ENCODE measurements at regions not wholly inside any gene's neighbourhood (a gene's known extent, or its start where the extent isn't known, plus 50 kb on each side); places are given as distances from the start of the nearest gene placed in this dataset.

GRCh38 chr2:19774805-19775176 lies 127.0 kb downstream of the TTC32 start:
- no peak overlapping the region for H3K4me3 ChIP-seq (ENCODE audit: low read depth, low read length)

DNA sequence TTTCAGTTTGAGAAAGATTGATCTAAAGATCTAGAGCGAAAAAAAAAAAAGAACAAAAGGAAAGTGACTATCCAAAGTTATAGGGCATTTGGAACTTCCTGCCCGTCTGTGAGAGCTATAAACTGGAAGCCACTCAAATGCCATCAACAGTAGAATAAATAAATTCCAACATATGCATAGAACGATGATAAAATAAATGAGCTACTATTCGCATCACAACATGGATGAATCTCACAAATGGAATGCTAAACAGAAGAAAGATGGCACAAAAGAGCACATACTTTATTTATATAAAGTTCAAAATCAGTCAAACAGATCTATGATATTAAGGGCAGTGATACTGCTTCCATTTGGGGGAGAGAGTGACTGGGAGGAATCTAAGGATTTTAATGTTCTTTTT lies 128.8 kb downstream of the TTC32 start:
- H3K4me3 ChIP-seq (ENCODE audit: low read depth, low read length) = no peak overlapping the region
- TF ChIP-seq CTCF (IDR thresholded peaks at IDR 0.05; ENCODE audit: borderline replicate concordance, insufficient read depth, low read depth, low read length) = no peak

More at GRCh38 chr2:19774805-19775176, 127.0 kb downstream of the TTC32 start:
- TF ChIP-seq CTCF (IDR thresholded peaks at IDR 0.05; ENCODE audit: borderline replicate concordance, insufficient read depth, low read depth, low read length) = no peak

DNA sequence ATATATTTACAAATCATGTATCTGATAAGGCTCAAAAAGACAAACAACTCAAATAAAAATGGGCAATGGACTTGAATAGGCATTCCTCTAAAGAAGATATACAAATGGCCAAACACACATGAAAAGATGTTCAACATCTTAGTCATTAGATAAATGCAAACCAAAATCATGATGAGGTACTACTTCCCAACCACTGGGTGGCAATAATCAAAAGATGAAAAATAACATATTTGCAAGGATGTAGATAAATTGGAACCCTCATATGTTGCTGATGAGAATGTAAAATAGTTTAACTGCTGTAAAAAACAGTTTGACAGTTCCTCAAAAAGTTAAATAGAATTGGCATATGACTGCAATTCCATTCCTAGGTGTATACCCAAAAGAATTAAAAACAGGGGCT lies 132.3 kb downstream of the TTC32 start:
- TF ChIP-seq CTCF (IDR thresholded peaks at IDR 0.05; ENCODE audit: borderline replicate concordance, insufficient read depth, low read depth, low read length) = no peak
- H3K4me3 ChIP-seq (ENCODE audit: low read depth, low read length) = no peak overlapping the region

GRCh38 chr2:19767899-19768298 lies 133.9 kb downstream of the TTC32 start:
- no peak overlapping the region for H3K4me3 ChIP-seq (ENCODE audit: low read depth, low read length)
- no peak for TF ChIP-seq CTCF (IDR thresholded peaks at IDR 0.05; ENCODE audit: borderline replicate concordance, insufficient read depth, low read depth, low read length)

- no peak overlapping the region for H3K4me3 ChIP-seq (ENCODE audit: low read depth, low read length)
- TF ChIP-seq CTCF (IDR thresholded peaks at IDR 0.05; ENCODE audit: borderline replicate concordance, insufficient read depth, low read depth, low read length) = no peak
Measured at GRCh38 chr2:19764998-19765397, 136.8 kb downstream of the TTC32 start.

- no peak for TF ChIP-seq CTCF (IDR thresholded peaks at IDR 0.05; ENCODE audit: borderline replicate concordance, insufficient read depth, low read depth, low read length)
- H3K4me3 ChIP-seq (ENCODE audit: low read depth, low read length) = no peak overlapping the region
Measured at GRCh38 chr2:19763731-19764130, 138.1 kb downstream of the TTC32 start.

- no peak overlapping the region for H3K4me3 ChIP-seq (ENCODE audit: low read depth, low read length)
- no peak for TF ChIP-seq CTCF (IDR thresholded peaks at IDR 0.05; ENCODE audit: borderline replicate concordance, insufficient read depth, low read depth, low read length)
Measured at GRCh38 chr2:19762959-19763605, 138.7 kb downstream of the TTC32 start.
